K562 (cell line): ENCODE measurements at regions not wholly inside any gene's neighbourhood (a gene's known extent, or its start where the extent isn't known, plus 50 kb on each side); places are given as distances from the start of the nearest gene placed in this dataset.
A peak's percentile ranks its signal among the peaks of the same experiment; 100 is the strongest.

Experiments
- ATAC-seq: fragments of 200-7000 bp; cut with Tn5 transposase; 3 replicates; pipeline ENCODE4 v1.9.1; 2020; ENCODE audit warnings: moderate library complexity
- BruUV-seq: library from RNA; stranded (reverse); fragments of 400-500 nt; replicated peaks from 2 replicates; lab custom pipeline; 2021; lab: Mats Ljungman, UMichigan
- CTCF ChIA-PET: fragments of 300-600 bp; formaldehyde crosslinking; extraction: SDS; loops from one replicate; lab custom pipeline; 2021; ENCODE audit warnings: low intra/inter-chr PET ratio; lab: Yijun Ruan, JAX
- POLR2A ChIA-PET: fragments of 300-600, 350-650 bp; sonication (Branson Sonifier 250); formaldehyde crosslinking; extraction: SDS; loops from one replicate; lab custom pipeline; 2021; ENCODE audit warnings: antibody characterized with exemption, inconsistent platforms; lab: Yijun Ruan, JAX
- DNase-seq, 4 experiments: peaks; one replicate each; pipeline versions ENCODE4 v3.0.0 to v3.0.0-alpha.2; 2011 to 2018; ENCODE audit warnings: low spot score in 3 of 4, mixed read lengths in 3 of 4; ENCODE audit errors: extremely low read depth in 1 of 4
- FAIRE-seq: peaks from 2 replicates; lab custom pipeline; 2011; peaks lifted over from hg19 to GRCh38; lab: Jason Lieb, UNC
- H2AFZ ChIP-seq: 2 replicates; pipeline ENCODE4 v1.6.0; 2011; ENCODE audit warnings: low read depth, low read length, control low read depth, inconsistent platforms
- H3K27ac ChIP-seq: fragments of 200-600 bp; 3 replicates; pipeline ENCODE4 v1.8.0; 2011; ENCODE audit warnings: low read depth, mild to moderate bottlenecking, control low read depth, inconsistent platforms, low read length, moderate library complexity, mixed read lengths; ENCODE audit errors: extremely low read depth
- H3K27me3 ChIP-seq, 2 experiments: fragments of 300-600 bp in 1 of 2; 2 replicates in 1 of 2; 3 replicates in 1 of 2; pipeline versions ENCODE4 v1.6.0 to v1.8.0; 2011; ENCODE audit warnings: inconsistent platforms in 2 of 2, low read length in 2 of 2, mild to moderate bottlenecking in 1 of 2, mixed read lengths in 1 of 2, moderate library complexity in 1 of 2; ENCODE audit not compliant: control insufficient read depth in 2 of 2, insufficient read depth in 2 of 2
- H3K36me3 ChIP-seq: fragments of 300-600 bp; 3 replicates; pipeline ENCODE4 v1.8.0; 2011; ENCODE audit warnings: mild to moderate bottlenecking, low read length, inconsistent platforms; ENCODE audit not compliant: control insufficient read depth, insufficient read depth
- H3K4me1 ChIP-seq, 2 experiments: fragments of 200-600 bp in 1 of 2; replicated peaks in 1 of 2; 2 replicates in 1 of 2; 3 replicates in 1 of 2; pipeline versions ENCODE4 v1.5.1 to v1.8.0; 2011; ENCODE audit warnings: inconsistent platforms in 2 of 2, low read length in 2 of 2, mild to moderate bottlenecking in 1 of 2, mixed read lengths in 1 of 2, moderate library complexity in 1 of 2; ENCODE audit not compliant: control insufficient read depth in 2 of 2, insufficient read depth in 2 of 2
- H3K4me2 ChIP-seq: 2 replicates; pipeline ENCODE4 v1.6.1; 2011; ENCODE audit warnings: low read length, control low read depth, inconsistent platforms, mixed read lengths; ENCODE audit not compliant: insufficient read depth
- H3K4me3 ChIP-seq: fragments of 200-600 bp; sonication (generic), shearing (Covaris generic); 2 replicates; pipeline ENCODE4 v1.5.1; 2016; ENCODE audit warnings: control low read depth, inconsistent platforms
- H3K79me2 ChIP-seq: fragments of 200-600 bp; 3 replicates; pipeline ENCODE4 v1.8.0; 2011; ENCODE audit warnings: low read length, inconsistent platforms; ENCODE audit not compliant: control insufficient read depth, insufficient read depth
- H3K9ac ChIP-seq, 2 experiments: 2 replicates each; pipeline versions ENCODE4 v1.6.0 to v1.6.1; 2011; ENCODE audit warnings: low read depth in 2 of 2, low read length in 2 of 2, control low read depth in 1 of 2, inconsistent platforms in 1 of 2, mild to moderate bottlenecking in 1 of 2, mixed read lengths in 1 of 2; ENCODE audit not compliant: insufficient read depth in 1 of 2
- H3K9me1 ChIP-seq: one replicate; pipeline ENCODE4 v1.6.0; 2011; ENCODE audit warnings: inconsistent platforms, mild to moderate bottlenecking, low read length, moderate library complexity; ENCODE audit not compliant: control insufficient read depth, insufficient read depth
- H3K9me3 ChIP-seq: replicated peaks from 2 replicates; pipeline ENCODE4 v1.5.1; 2011; ENCODE audit warnings: low read depth, low read length, inconsistent platforms; ENCODE audit not compliant: control insufficient read depth, insufficient read depth
- H4K20me1 ChIP-seq: replicated peaks from 2 replicates; pipeline ENCODE4 v1.6.1; 2011; ENCODE audit warnings: low read length, inconsistent platforms, mixed read lengths; ENCODE audit not compliant: control insufficient read depth, insufficient read depth
- C11orf30 ChIP-seq: fragments of 450-650 bp; IDR thresholded peaks from 2 replicates; pipeline ENCODE4 v1.6.1; 2016; ENCODE audit warnings: low read depth, mild to moderate bottlenecking
- CBFA2T2 ChIP-seq: fragments of 450-650 bp; conservative IDR thresholded peaks from 2 replicates; pipeline ENCODE4 v1.6.1; 2017; ENCODE audit warnings: mild to moderate bottlenecking
- CCNT2 ChIP-seq: IDR thresholded peaks from 2 replicates; pipeline ENCODE4 v1.6.1; 2011; ENCODE audit warnings: borderline replicate concordance, low read depth, mild to moderate bottlenecking, moderate library complexity, mixed read lengths, low read length; ENCODE audit not compliant: insufficient read length; ENCODE audit errors: extremely low read depth
- MAFF ChIP-seq: IDR thresholded peaks from 2 replicates; pipeline ENCODE4 v1.6.1; 2012; ENCODE audit warnings: low read length, improper control_type of control experiment
- MAFG ChIP-seq: fragments of 450-650 bp; conservative IDR thresholded peaks from 2 replicates; pipeline ENCODE4 v1.6.1; 2016; ENCODE audit warnings: missing genetic modification characterization, missing compliant biosample characterization
- RBM17 ChIP-seq: fragments of 200-400 bp; formaldehyde crosslinking; IDR thresholded peaks from 2 replicates; pipeline ENCODE4 v1.6.1; 2017; ENCODE audit warnings: low read depth, mild to moderate bottlenecking, low read length, borderline replicate concordance
- RHOXF2B ChIP-seq: fragments of 250-450 bp; sonication (Bioruptor Pico); conservative IDR thresholded peaks from 2 replicates; pipeline ENCODE4 v1.5.1; 2021
- ZBTB43 ChIP-seq: sonication (generic); formaldehyde crosslinking; IDR thresholded peaks from 2 replicates; pipeline ENCODE4 v1.8.0; 2023; ENCODE audit warnings: mild to moderate bottlenecking, missing genetic modification reagents
- ZNF316 ChIP-seq: fragments of 450-650 bp; IDR thresholded peaks from 2 replicates; pipeline ENCODE4 v1.6.1; 2016
- in situ Hi-C: fragments of 300-500 bp; cut with MboI; formaldehyde crosslinking; loops from 4 replicates; pipeline ENCODE4 v1.15.0; 2018; ENCODE audit warnings: inconsistent platforms, mixed read lengths
- intact Hi-C: fragments of 100-400 bp; cut with micrococcal nuclease; formaldehyde crosslinking; loops from 2 replicates; pipeline ENCODE4 v1.14.2; 2022
- TF ChIP-seq, protein P1 (sequence below): sonication (generic); formaldehyde crosslinking; IDR thresholded peaks from 2 replicates; pipeline ENCODE4 v1.8.0; 2022; ENCODE audit warnings: mild to moderate bottlenecking, missing genetic modification reagents

DNA sequence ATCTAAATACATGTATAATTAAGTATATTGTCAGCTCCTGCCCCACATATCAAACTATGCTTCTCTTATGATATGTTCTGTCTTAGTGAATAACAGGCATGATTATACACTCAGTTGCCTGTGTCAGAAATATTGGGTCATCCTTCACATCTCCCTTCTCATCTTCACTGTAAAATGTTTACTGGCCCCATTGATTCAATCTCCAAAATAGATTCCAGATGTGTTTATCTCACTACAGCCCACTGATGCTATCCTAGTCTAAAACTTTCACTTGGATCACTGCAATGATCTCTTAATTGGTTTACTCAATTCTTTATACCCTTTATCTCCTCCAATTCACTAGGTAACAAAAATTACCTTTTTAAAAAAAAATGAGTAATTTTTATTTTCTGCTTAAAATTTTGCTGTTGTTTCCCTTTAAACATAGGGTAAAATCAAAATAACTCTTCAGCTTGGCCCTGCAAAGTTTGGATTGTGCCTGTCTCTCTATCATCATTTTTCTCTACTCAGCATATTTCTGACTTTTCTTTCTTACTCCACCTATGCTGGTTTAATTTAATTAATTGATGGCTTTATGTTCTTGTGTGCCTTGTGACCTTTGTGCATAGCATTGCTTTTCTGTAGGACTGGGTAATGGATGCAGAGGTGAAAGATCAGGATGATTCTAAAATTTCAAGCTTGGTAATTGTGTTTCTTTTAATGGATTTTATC is 233.9 kb upstream of the FOXP2 start:
- Histone ChIP-seq H3K9me3 (no peaks in the 10 kb centered on the region), H2AFZ (no peak overlapping the region), H3K9ac (no peak overlapping the region), H4K20me1 (no peaks in the 10 kb centered on the region), H3K9me1 (no peaks in the 10 kb centered on the region), H3K27me3 (no peaks in the 10 kb centered on the region), H3K27ac (no peak overlapping the region), H3K4me3 (no peak overlapping the region), H3K4me1 (no peaks in the 10 kb centered on the region), H3K36me3 (no peaks in the 10 kb centered on the region), H3K79me2 (no peaks in the 10 kb centered on the region), H3K4me2 (no peak overlapping the region)
- no TSS peak for BruUV-seq
- intact Hi-C loops (no loop called here), in situ Hi-C loops (no loop called here)
- ChIA-PET CTCF (no interaction called here), POLR2A (interaction anchor here (0.6 kb wide), 1 partner anchor 38 kb away, joined by 3 read pairs; no protein-coding TSS in a partner anchor)
- FAIRE-seq (no peak), ATAC-seq (no peak), DNase-seq (no peak)
- no peak for TF ChIP-seq CBFA2T2
- peak; percentile 72 for TF ChIP-seq ZNF316
- TF ChIP-seq MAFF, result 0 out of 2 replicates have a peak, but pooled peaks have one; percentile 22
- peak; percentile 35 for TF ChIP-seq MAFG
- no peak for TF ChIP-seq RBM17
- no peak for TF ChIP-seq CCNT2
- TF ChIP-seq RHOXF2B (CRISPR knock-in tag), result no peak
- no peak for TF ChIP-seq ZBTB43 (CRISPR knock-in tag)
- TF ChIP-seq, protein P1, sequence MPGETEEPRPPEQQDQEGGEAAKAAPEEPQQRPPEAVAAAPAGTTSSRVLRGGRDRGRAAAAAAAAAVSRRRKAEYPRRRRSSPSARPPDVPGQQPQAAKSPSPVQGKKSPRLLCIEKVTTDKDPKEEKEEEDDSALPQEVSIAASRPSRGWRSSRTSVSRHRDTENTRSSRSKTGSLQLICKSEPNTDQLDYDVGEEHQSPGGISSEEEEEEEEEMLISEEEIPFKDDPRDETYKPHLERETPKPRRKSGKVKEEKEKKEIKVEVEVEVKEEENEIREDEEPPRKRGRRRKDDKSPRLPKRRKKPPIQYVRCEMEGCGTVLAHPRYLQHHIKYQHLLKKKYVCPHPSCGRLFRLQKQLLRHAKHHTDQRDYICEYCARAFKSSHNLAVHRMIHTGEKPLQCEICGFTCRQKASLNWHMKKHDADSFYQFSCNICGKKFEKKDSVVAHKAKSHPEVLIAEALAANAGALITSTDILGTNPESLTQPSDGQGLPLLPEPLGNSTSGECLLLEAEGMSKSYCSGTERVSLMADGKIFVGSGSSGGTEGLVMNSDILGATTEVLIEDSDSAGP, result no peak
- peak; percentile 43; the same call in 1 of the 2 replicates for TF ChIP-seq C11orf30
